ENCODE measurements at regions not wholly inside any gene's neighbourhood (a gene's known extent, or its start where the extent isn't known, plus 50 kb on each side); places are given as distances from the start of the nearest gene placed in this dataset.

GRCh38 chr6:82072121-82072521, 175.4 kb downstream of the IBTK start:
- H3K9me3 ChIP-seq = no peaks in the 10 kb centered on the region
- no peaks in the 10 kb centered on the region for H3K36me3 ChIP-seq
- DNase-seq (ENCODE audit: extremely low spot score) = no peak
- no peak for TF ChIP-seq POLR2AphosphoS5 (IDR thresholded peaks at IDR 0.05)
- TF ChIP-seq CTCF (IDR thresholded peaks at IDR 0.05) = no peak
- TF ChIP-seq EP300 (IDR thresholded peaks at IDR 0.05) = no peak
- TF ChIP-seq POLR2A (IDR thresholded peaks at IDR 0.05; ENCODE audit: low read depth) = no peak
- H3K4me3 ChIP-seq = no peak overlapping the region
- intact Hi-C loops (cut with DNase I) = no loop called here
- H3K27ac ChIP-seq (replicated peaks in 1 of 4) = no peak overlapping the region
- 36% methylated on average over 1 of the region's 1 CpG for WGBS
- peaks cover 0 to 9% (median 8%) of the 10 kb centered on the region in 4 donors for H3K4me1 ChIP-seq
- H3K27me3 ChIP-seq = no peaks in the 10 kb centered on the region

- Histone ChIP-seq H3K36me3 (no peaks in the 10 kb centered on the region), H3K4me1 (no peaks in the 10 kb centered on the region), H3K27me3 (no peaks in the 10 kb centered on the region), H3K4me3 (no peak overlapping the region), H3K9me3 (no peaks in the 10 kb centered on the region), H3K27ac (replicated peaks in 1 of 4) (no peak overlapping the region)
- intact Hi-C loops (cut with DNase I) = no loop called here
- DNase-seq (ENCODE audit: extremely low spot score) = no peak
- TF ChIP-seq POLR2AphosphoS5 (IDR thresholded peaks at IDR 0.05) (no peak), EP300 (IDR thresholded peaks at IDR 0.05) (no peak), CTCF (IDR thresholded peaks at IDR 0.05) (no peak), POLR2A (IDR thresholded peaks at IDR 0.05; ENCODE audit: low read depth) (no peak)
- WGBS = 39% methylated on average over 2 of the region's 2 CpGs
These were observed 178.8 kb downstream of the IBTK start for GRCh38 chr6:82068721-82069120.

- Histone ChIP-seq H3K27ac (replicated peaks in 1 of 4) (no peak overlapping the region), H3K4me3 (no peak overlapping the region), H3K9me3 (no peaks in the 10 kb centered on the region), H3K27me3 (no peaks in the 10 kb centered on the region), H3K4me1 (no peaks in the 10 kb centered on the region), H3K36me3 (no peaks in the 10 kb centered on the region)
- intact Hi-C loops (cut with DNase I) = no loop called here
- TF ChIP-seq POLR2A (IDR thresholded peaks at IDR 0.05; ENCODE audit: low read depth) = no peak
- TF ChIP-seq CTCF (IDR thresholded peaks at IDR 0.05) = no peak
- no peak for TF ChIP-seq EP300 (IDR thresholded peaks at IDR 0.05)
- no peak for TF ChIP-seq POLR2AphosphoS5 (IDR thresholded peaks at IDR 0.05)
- 60% methylated on average over 4 of the region's 4 CpGs for WGBS
- no peak for DNase-seq (ENCODE audit: extremely low spot score)
These were observed 180.5 kb downstream of the IBTK start for GRCh38 chr6:82066991-82067411.

- TF ChIP-seq POLR2AphosphoS5 (IDR thresholded peaks at IDR 0.05) (no peak), CTCF (IDR thresholded peaks at IDR 0.05) (no peak), POLR2A (IDR thresholded peaks at IDR 0.05; ENCODE audit: low read depth) (no peak), EP300 (IDR thresholded peaks at IDR 0.05) (no peak)
- H3K27me3 ChIP-seq = no peaks in the 10 kb centered on the region
- intact Hi-C loops (cut with DNase I) = no loop called here
- no peak overlapping the region for H3K27ac ChIP-seq (replicated peaks in 1 of 4)
- DNase-seq (ENCODE audit: extremely low spot score) = no peak
- H3K4me3 ChIP-seq = no peak overlapping the region
- no peaks in the 10 kb centered on the region for H3K9me3 ChIP-seq
- H3K36me3 ChIP-seq = no peaks in the 10 kb centered on the region
- no peaks in the 10 kb centered on the region for H3K4me1 ChIP-seq
These were observed 181.3 kb downstream of the IBTK start for GRCh38 chr6:82066196-82066595.

GRCh38 chr6:82063574-82063973, 184.0 kb downstream of the IBTK start:
- 96% methylated on average over 3 of the region's 3 CpGs for WGBS
- intact Hi-C loops (cut with DNase I) = no loop called here
- Histone ChIP-seq H3K27me3 (no peaks in the 10 kb centered on the region), H3K9me3 (no peaks in the 10 kb centered on the region), H3K36me3 (no peaks in the 10 kb centered on the region), H3K4me1 (no peaks in the 10 kb centered on the region), H3K27ac (replicated peaks in 1 of 4) (no peak overlapping the region), H3K4me3 (no peak overlapping the region)
- DNase-seq (ENCODE audit: extremely low spot score) = no peak
- TF ChIP-seq POLR2AphosphoS5 (IDR thresholded peaks at IDR 0.05) = no peak
- no peak for TF ChIP-seq EP300 (IDR thresholded peaks at IDR 0.05)
- TF ChIP-seq POLR2A (IDR thresholded peaks at IDR 0.05; ENCODE audit: low read depth) = no peak
- TF ChIP-seq CTCF (IDR thresholded peaks at IDR 0.05) = no peak
